ENCODE measurements at regions not wholly inside any gene's neighbourhood (a gene's known extent, or its start where the extent isn't known, plus 50 kb on each side); places are given as distances from the start of the nearest gene placed in this dataset.
A peak's percentile ranks its signal among the peaks of the same experiment; 100 is the strongest.

- Histone ChIP-seq H3K27me3 (ENCODE audit: insufficient read depth) (no peaks in the 10 kb centered on the region), H3K4me2 (no peak overlapping the region), H3K4me3 (no peak overlapping the region), H3K4me1 (ENCODE audit: insufficient read depth) (no peaks in the 10 kb centered on the region), H3K36me3 (ENCODE audit: insufficient read depth) (no peaks in the 10 kb centered on the region), H3K9me2 (ENCODE audit: insufficient read depth) (peaks cover 7% of the 10 kb centered on the region; the same call in 1 of the 2 replicates), H2AFZ (no peak overlapping the region), H4K20me1 (replicated peaks; ENCODE audit: insufficient read depth) (no peaks in the 10 kb centered on the region), H3K79me2 (replicated peaks; ENCODE audit: insufficient read depth) (no peaks in the 10 kb centered on the region), H3F3A (replicated peaks; ENCODE audit: low read depth) (no peaks in the 10 kb centered on the region), H3K27ac (ENCODE audit: low read depth) (no peak overlapping the region)
- Mint-ChIP-seq H3K4me1 (peaks cover 8% of the 10 kb centered on the region; the same call in 1 of the 3 replicates), H3K36me3 (ENCODE audit: low read depth) (peaks cover 13% of the 10 kb centered on the region; the same call in 2 of the 3 replicates), H3K27me3 (ENCODE audit: insufficient read depth, low read depth, poor library complexity) (no peaks in the 10 kb centered on the region), H3K4me3 (no peak overlapping the region), H3K27ac (no peak overlapping the region), H3K9me3 (peaks cover 8% of the 10 kb centered on the region)
- DNase-seq (ENCODE audit: low spot score) (no peak), ATAC-seq (no peak)
- no peak for TF ChIP-seq EZH2phosphoT487 (IDR thresholded peaks at IDR 0.05; ENCODE audit: unreplicated experiment)
- TF ChIP-seq ZNF114 (CRISPR knock-in tag; IDR thresholded peaks at IDR 0.05) = no peak
- no peak for TF ChIP-seq ZNF331 (CRISPR knock-in tag; IDR thresholded peaks at IDR 0.05; ENCODE audit: low read depth)
- no peak for TF ChIP-seq POLR2AphosphoS5 (IDR thresholded peaks at IDR 0.05; ENCODE audit: low read depth)
These were observed 220.1 kb downstream of the FOXO1 start for GRCh38 chr13:40446365-40446764.

GRCh38 chr13:40447857-40448256 is 218.6 kb downstream of the FOXO1 start:
- Mint-ChIP-seq H3K27ac (no peak overlapping the region), H3K4me1 (peaks cover 8% of the 10 kb centered on the region; the same call in 1 of the 3 replicates), H3K4me3 (no peak overlapping the region), H3K27me3 (ENCODE audit: insufficient read depth, low read depth, poor library complexity) (no peaks in the 10 kb centered on the region), H3K9me3 (peaks cover 8% of the 10 kb centered on the region), H3K36me3 (ENCODE audit: low read depth) (peaks cover 13% of the 10 kb centered on the region; the same call in 2 of the 3 replicates)
- Histone ChIP-seq H3K4me1 (ENCODE audit: insufficient read depth) (no peaks in the 10 kb centered on the region), H3K79me2 (replicated peaks; ENCODE audit: insufficient read depth) (no peaks in the 10 kb centered on the region), H3K27ac (ENCODE audit: low read depth) (no peak overlapping the region), H3K36me3 (ENCODE audit: insufficient read depth) (no peaks in the 10 kb centered on the region), H2AFZ (no peak overlapping the region), H4K20me1 (replicated peaks; ENCODE audit: insufficient read depth) (no peaks in the 10 kb centered on the region), H3K27me3 (ENCODE audit: insufficient read depth) (no peaks in the 10 kb centered on the region), H3K9me2 (ENCODE audit: insufficient read depth) (peaks cover 7% of the 10 kb centered on the region; the same call in 1 of the 2 replicates), H3F3A (replicated peaks; ENCODE audit: low read depth) (no peaks in the 10 kb centered on the region), H3K4me3 (no peak overlapping the region), H3K4me2 (no peak overlapping the region)
- DNase-seq (ENCODE audit: low spot score) (peak; percentile 8), ATAC-seq (peak; percentile 81)
- TF ChIP-seq EZH2phosphoT487 (IDR thresholded peaks at IDR 0.05; ENCODE audit: unreplicated experiment) = no peak
- TF ChIP-seq STAT1 (IDR thresholded peaks at IDR 0.05; ENCODE audit: unreplicated experiment) = no peak
- no peak for TF ChIP-seq NANOG (IDR thresholded peaks at IDR 0.05; ENCODE audit: borderline replicate concordance)
- no peak for TF ChIP-seq REST (IDR thresholded peaks at IDR 0.05; ENCODE audit: unreplicated experiment)
- TF ChIP-seq POLR2AphosphoS5 (IDR thresholded peaks at IDR 0.05; ENCODE audit: low read depth) = no peak
- TF ChIP-seq CREB1 (CRISPR knock-in tag; IDR thresholded peaks at IDR 0.05; ENCODE audit: low read depth) = no peak
- no peak for TF ChIP-seq ZNF462 (CRISPR knock-in tag; IDR thresholded peaks at IDR 0.05)
- TF ChIP-seq ZNF331 (CRISPR knock-in tag; IDR thresholded peaks at IDR 0.05; ENCODE audit: low read depth) = no peak
- no peak for TF ChIP-seq ZNF114 (CRISPR knock-in tag; IDR thresholded peaks at IDR 0.05)
- no peak for TF ChIP-seq JUNB (IDR thresholded peaks at IDR 0.05; ENCODE audit: unreplicated experiment)
- TF ChIP-seq ETS1 (IDR thresholded peaks at IDR 0.05) = no peak

Measured in GM23338 (cell line).